Omental fat pad (tissue), 3 donors: ENCODE measurements at regions not wholly inside any gene's neighbourhood (a gene's known extent, or its start where the extent isn't known, plus 50 kb on each side); places are given as distances from the start of the nearest gene placed in this dataset.
"Not testable (repeated sequence)": the region's sequence is repeated elsewhere in the genome, so short reads cannot be mapped to it uniquely, and the experiment has no call there.

Experiments used
- ATAC-seq: fragments of 150-250 bp; one replicate; pipeline ENCODE4 v1.9.1; 2016; ENCODE audit warnings: mild to moderate bottlenecking, moderate library complexity; ENCODE audit not compliant: low FRiP score
- DNase-seq: peaks from one replicate; pipeline ENCODE4 v3.0.0-alpha.2; 2019; ENCODE audit warnings: low spot score
- CTCF ChIP-seq, 3 donors: fragments of 450-650 bp; IDR thresholded peaks; one replicate each; pipeline ENCODE4 v1.5.1; 2016 to 2017; ENCODE audit warnings: antibody characterized with exemption in 3 of 3, mild to moderate bottlenecking in 3 of 3, moderate library complexity in 2 of 3

- ATAC-seq (no peak), DNase-seq (no peak)
- TF ChIP-seq CTCF (IDR thresholded peaks at IDR 0.05), result no peak
Measured at GRCh38 chr1:19024532-19024931, 68.1 kb upstream of the IFFO2 start.

- no peak for TF ChIP-seq CTCF (IDR thresholded peaks at IDR 0.05)
- DNase-seq (no peak), ATAC-seq (no peak)
Measured at GRCh38 chr1:19023787-19024186, 67.3 kb upstream of the IFFO2 start.

- no peak for ATAC-seq
- DNase-seq, result no peak
- TF ChIP-seq CTCF (IDR thresholded peaks at IDR 0.05), result no peak
Measured at GRCh38 chr1:19021845-19022244, 65.4 kb upstream of the IFFO2 start.

DNA sequence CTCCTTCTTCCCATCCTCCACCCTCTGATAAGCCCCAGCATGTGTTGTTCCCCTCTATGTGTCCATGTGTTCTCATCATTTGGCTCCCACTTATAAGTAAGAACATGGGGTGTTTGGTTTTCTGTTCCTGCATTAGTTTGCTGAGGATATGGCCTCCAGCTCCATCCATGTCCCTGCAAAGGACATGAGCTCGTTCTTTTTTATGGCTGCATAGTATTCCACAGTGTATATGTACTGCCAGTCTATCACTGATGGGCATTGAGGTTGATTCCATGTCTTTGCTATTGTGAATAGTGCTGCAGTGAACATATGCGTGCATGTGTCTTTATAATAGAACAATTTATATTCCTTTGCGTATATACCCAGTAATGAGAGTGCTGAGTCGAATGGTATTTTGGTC lies 62.8 kb upstream of the IFFO2 start:
- not testable (repeated sequence) for DNase-seq, ATAC-seq

GRCh38 chr1:19015476-19015875 lies 59.0 kb upstream of the IFFO2 start:
- ATAC-seq, result no peak
- TF ChIP-seq CTCF (IDR thresholded peaks at IDR 0.05), result no peak
- no peak for DNase-seq

DNA sequence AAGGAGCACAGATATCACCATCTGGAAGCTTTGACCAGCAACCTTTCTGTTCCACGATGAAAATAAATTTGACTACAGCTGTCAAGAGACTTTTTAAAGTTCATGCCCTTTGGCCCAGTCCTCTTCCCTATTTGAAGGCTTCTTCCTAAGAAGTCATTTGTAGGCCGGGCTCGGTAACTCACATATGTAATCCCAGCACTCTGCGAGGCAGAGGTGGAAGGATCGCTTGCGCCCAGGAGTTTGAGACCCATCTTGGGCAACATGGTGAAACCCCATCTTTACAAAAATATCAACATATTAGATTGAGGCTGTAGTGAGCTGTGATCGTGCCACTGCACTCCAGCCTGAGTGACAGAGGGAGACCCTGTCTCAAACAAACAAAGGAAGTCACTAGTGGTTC lies 58.3 kb upstream of the IFFO2 start:
- ATAC-seq (no peak), DNase-seq (no peak)
- TF ChIP-seq CTCF (IDR thresholded peaks at IDR 0.05), result no peak

DNA sequence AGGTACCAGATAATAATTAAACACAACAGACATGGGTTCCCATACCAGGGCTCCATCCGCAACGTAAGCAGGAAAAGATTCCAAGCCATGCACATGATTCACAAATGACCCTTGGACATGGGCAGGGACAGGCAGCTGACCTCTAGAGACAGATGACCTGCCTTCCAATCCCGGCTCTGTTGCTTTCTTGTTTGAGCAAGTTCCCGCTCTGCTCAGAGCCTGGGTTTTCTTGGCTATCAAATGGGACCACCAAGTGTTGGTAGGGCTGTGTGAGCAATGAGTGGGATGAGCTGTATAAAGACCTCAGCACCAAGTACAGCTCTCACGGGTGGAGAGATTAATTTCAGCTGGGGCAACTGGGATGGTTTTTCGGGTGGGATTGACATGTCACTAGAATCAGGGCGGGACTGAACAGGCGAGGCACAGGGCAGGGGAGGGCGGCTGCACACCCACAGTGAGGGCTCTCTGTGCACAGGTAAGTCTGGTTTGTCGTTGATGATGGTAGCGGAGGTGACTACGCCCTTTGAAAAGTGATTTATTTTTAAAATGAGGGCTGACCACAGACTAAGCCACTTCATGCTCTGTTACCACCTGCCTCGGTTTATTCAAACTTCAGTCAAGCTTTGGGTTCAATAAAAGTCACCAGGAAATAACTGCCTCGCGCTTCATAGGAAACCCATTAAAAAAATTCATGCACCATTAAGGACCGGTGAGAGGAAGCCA lies 57.5 kb upstream of the IFFO2 start:
- TF ChIP-seq CTCF (IDR thresholded peaks at IDR 0.05), result no peak
- DNase-seq, result no peak
- ATAC-seq, result no peak
